ENCODE measurements at regions not wholly inside any gene's neighbourhood (a gene's known extent, or its start where the extent isn't known, plus 50 kb on each side); places are given as distances from the start of the nearest gene placed in this dataset.

DNA sequence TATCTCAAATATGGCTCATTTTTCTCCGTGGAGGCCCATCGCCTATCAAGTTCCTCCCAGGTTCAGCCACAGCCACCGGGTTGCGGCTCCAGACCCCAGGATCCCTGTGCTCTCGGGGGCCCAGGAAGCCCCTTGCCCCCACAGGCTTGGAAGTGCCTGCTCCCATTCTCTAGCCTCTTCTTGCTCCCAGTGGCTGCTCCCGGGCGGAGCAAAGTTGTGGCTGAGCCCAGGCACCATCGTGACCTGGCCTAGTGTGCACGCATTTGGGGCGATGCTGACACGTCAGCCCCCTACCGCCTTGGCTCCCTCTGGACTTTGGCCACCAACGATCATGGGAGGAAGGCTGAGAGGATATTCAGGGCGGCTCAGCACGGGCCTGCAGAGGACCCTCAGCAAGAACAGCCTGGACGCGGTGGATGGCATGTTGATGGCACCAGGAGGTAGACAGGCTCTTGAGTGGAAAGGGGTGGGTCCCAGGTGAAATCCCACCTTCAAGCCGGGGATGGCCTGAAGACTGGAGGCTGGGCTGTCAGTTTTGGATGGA is 419.4 kb upstream of the AGA start:
- TF ChIP-seq, protein P1, sequence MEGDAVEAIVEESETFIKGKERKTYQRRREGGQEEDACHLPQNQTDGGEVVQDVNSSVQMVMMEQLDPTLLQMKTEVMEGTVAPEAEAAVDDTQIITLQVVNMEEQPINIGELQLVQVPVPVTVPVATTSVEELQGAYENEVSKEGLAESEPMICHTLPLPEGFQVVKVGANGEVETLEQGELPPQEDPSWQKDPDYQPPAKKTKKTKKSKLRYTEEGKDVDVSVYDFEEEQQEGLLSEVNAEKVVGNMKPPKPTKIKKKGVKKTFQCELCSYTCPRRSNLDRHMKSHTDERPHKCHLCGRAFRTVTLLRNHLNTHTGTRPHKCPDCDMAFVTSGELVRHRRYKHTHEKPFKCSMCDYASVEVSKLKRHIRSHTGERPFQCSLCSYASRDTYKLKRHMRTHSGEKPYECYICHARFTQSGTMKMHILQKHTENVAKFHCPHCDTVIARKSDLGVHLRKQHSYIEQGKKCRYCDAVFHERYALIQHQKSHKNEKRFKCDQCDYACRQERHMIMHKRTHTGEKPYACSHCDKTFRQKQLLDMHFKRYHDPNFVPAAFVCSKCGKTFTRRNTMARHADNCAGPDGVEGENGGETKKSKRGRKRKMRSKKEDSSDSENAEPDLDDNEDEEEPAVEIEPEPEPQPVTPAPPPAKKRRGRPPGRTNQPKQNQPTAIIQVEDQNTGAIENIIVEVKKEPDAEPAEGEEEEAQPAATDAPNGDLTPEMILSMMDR (conservative IDR thresholded peaks at IDR 0.05), result no peak
- TF ChIP-seq ZFX (IDR thresholded peaks at IDR 0.05), result no peak
- H3K27ac ChIP-seq, result no peak overlapping the region

DNA sequence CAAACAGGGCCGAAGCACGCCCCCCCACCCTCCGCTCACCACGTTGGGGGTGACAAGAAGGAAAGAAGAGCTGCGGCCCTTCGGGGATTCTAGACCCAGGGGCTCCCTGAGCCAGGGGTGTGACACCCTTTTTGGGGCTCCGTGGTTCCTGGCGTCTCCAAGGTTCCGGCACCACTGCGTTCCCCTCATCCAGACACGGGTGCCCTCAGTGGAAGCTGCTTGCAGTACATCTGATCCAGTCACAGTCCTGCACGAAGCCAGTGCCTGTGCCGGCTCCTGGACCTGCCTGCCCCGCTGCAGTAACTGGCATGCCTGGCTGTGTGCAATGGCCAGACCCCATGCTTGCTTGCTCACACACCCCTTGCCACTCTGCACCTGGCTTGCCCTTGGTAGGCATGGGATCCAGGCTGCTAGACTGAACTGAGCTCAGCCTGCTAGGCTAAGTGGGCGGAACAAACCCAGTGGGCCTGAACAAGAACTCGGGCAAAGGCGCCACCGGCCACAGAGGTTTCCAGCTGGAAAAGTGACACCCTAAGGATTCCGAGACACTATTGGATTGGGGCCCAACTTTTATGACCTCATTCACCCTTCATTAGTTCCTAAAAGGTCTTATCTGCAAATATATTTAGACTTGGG is 420.4 kb upstream of the AGA start:
- no peak for TF ChIP-seq ZFX (IDR thresholded peaks at IDR 0.05)
- TF ChIP-seq, protein P1 (conservative IDR thresholded peaks at IDR 0.05), result no peak
- H3K27ac ChIP-seq, result no peak overlapping the region

DNA sequence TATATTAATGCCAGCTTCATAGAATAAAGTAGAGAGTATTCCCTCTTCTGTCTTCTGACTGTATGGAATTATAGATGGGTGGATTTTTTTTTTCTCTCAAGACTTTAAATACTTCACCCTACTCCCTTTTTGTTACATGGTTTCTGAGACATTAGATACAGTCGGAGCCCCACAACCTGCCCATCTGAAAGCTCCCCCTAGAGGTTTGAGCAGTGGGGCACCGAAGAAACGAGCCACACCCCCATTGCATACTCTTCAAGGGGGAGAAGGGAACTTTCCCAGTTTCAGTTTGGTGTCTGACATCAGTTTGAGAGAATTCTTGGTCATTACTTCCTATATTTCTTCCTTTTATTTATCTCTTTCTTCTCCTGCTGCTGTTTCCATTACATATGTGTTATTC is 437.6 kb upstream of the AGA start:
- no peak for TF ChIP-seq ZFX (IDR thresholded peaks at IDR 0.05)
- TF ChIP-seq, protein P1 (conservative IDR thresholded peaks at IDR 0.05), result peak; percentile 40

DNA sequence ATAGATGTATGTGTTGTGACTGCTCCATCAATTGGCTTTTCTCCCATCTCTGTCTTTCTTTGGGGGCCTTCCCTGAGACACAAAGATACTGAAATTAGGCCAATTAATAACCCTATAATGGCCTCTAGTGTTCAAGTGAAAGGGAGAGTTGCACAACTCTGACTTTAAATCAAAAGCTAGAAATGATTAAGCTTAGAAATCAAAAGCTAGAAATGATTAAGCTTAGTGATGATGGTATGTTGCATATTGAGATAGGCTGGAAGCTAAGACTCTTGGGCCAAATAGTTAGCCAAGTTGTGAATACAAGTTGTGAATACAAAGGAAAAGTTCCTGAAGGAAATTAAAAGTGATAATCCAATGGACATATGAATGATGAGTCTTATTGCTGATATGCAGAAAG is 452.9 kb upstream of the AGA start:
- no peak overlapping the region for H3K27ac ChIP-seq
- TF ChIP-seq, protein P1 (conservative IDR thresholded peaks at IDR 0.05), result no peak
- no peak for TF ChIP-seq ZFX (IDR thresholded peaks at IDR 0.05)

More for the DNA sequence above, 437.6 kb upstream of the AGA start:
- no peak overlapping the region for H3K27ac ChIP-seq

DNA sequence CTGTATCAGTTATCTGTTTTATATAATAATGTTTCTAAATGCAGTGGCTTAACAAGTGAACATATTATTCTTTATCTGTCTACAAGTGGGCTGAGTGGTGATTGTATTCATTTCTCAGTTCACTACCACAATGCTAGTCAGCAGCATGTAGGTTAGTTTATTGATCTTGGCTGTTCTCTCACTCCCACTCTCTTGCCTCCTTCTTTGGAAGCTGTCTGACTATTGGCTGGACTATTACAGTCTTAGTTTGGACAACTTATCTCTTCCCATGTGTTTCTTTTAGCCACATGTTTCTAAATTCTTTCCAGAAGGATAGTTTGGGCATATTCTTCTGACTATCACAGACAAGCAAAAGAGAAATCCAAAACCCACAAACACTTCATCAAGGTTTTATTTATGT is 459.5 kb upstream of the AGA start:
- no peak for TF ChIP-seq ZFX (IDR thresholded peaks at IDR 0.05)
- TF ChIP-seq, protein P1 (conservative IDR thresholded peaks at IDR 0.05), result no peak
- no peak overlapping the region for H3K27ac ChIP-seq

DNA sequence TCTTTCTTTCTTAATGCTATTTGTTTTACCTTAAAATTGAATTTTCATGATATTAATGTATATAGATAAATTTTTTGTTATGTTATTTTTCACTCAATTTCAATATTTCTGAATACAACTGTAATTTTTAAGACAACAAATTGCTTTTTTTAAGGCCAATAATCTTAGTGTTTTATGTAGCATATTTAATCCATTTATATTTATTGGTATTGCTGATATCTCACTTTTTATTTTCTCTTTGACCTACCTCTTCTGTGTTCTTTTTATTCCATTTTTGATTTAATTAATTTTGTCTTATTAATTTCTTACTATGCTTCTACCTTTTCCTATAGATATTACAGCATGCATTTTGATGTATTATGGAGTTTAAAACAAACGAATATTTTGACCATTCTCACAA is 460.1 kb upstream of the AGA start:
- H3K27ac ChIP-seq, result no peak overlapping the region
- TF ChIP-seq, protein P1 (conservative IDR thresholded peaks at IDR 0.05), result no peak
- no peak for TF ChIP-seq ZFX (IDR thresholded peaks at IDR 0.05)

DNA sequence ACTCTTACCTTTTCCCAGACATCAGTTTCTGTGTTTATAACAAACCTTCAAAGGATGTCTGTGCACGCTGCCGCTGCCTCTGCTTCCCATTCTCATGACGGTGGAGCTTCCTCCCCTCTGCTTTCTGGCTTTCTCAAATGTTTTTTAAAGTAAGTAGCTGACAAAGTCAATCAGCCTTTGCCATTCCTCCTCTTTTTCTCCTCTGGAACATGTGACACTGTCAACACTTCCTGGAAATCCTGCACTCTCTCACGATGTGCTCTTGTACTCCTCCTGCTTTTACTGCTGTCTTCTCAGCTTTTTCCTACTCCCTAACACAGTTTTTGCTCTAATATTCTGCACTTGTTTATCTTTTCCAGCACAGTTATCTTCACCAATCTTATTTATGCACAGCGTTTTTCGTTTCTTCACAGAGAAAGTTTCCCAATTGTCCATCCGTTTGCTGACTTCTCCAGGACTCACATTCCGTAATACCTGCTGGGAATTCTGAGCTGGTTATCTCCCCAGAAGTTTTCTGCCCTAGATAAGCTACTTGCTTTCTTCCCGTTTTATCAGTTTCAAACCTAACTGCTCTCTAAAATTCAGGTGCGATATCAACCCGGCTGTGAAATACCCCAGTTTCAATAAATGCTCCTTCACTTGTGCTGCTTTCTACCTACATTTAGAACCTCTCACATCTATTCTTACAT is 465.6 kb upstream of the AGA start:
- TF ChIP-seq, protein P1 (conservative IDR thresholded peaks at IDR 0.05), result no peak
- no peak for TF ChIP-seq ZFX (IDR thresholded peaks at IDR 0.05)
- H3K27ac ChIP-seq, result no peak overlapping the region

All from C4-2B (cell line).